IMR-90 (cell line): ENCODE measurements at regions not wholly inside any gene's neighbourhood (a gene's known extent, or its start where the extent isn't known, plus 50 kb on each side); places are given as distances from the start of the nearest gene placed in this dataset.

Source experiments
- ATAC-seq: fragments of 200-7000 bp; cut with Tn5 transposase; 2 replicates; pipeline ENCODE4 v1.9.1; 2020; ENCODE audit warnings: low read depth, mild to moderate bottlenecking, moderate library complexity
- BruUV-seq: library from RNA; stranded (reverse); fragments of 400-500 nt; replicated peaks from 2 replicates; lab custom pipeline; 2021; lab: Mats Ljungman, UMichigan
- CTCF ChIA-PET: fragments of 300-600 bp; formaldehyde crosslinking; extraction: SDS; loops from one replicate; lab custom pipeline; 2021; ENCODE audit warnings: antibody characterized with exemption; lab: Yijun Ruan, JAX
- POLR2A ChIA-PET: fragments of 300-600 bp; sonication (Branson Sonifier 250); formaldehyde crosslinking; loops from one replicate; lab custom pipeline; 2022; ENCODE audit warnings: antibody characterized with exemption; ENCODE audit not compliant: unreplicated experiment; lab: Charles Lee
- DNase-seq: peaks from one replicate; pipeline ENCODE4 v3.0.0; 2013
- H2AFZ ChIP-seq: replicated peaks from 2 replicates; pipeline ENCODE3; 2013; ENCODE audit warnings: low read length, mild to moderate bottlenecking; ENCODE audit not compliant: poor library complexity
- H2AK5ac ChIP-seq: 2 replicates; pipeline ENCODE4 v1.6.1; 2013; ENCODE audit warnings: low read depth, low read length, inconsistent platforms
- H2AK9ac ChIP-seq: replicated peaks from 2 replicates; pipeline ENCODE3; 2013; ENCODE audit warnings: mild to moderate bottlenecking, low read depth, low read length, moderate library complexity; ENCODE audit not compliant: poor library complexity
- H2BK120ac ChIP-seq: 2 replicates; pipeline ENCODE4 v1.6.1; 2013; ENCODE audit warnings: low read depth, low read length, inconsistent platforms
- H2BK15ac ChIP-seq: 3 replicates; pipeline ENCODE4 v1.6.1; 2013; ENCODE audit warnings: low read depth, low read length, inconsistent platforms
- H2BK20ac ChIP-seq: 2 replicates; pipeline ENCODE4 v1.6.1; 2013; ENCODE audit warnings: low read depth, mild to moderate bottlenecking, inconsistent platforms, low read length, moderate library complexity
- H2BK5ac ChIP-seq: 2 replicates; pipeline ENCODE4 v1.6.1; 2013; ENCODE audit warnings: mild to moderate bottlenecking, low read depth, low read length, inconsistent platforms; ENCODE audit not compliant: poor library complexity, severe bottlenecking
- H3K14ac ChIP-seq: replicated peaks from 2 replicates; pipeline ENCODE4 v1.6.1; 2013; ENCODE audit warnings: low read depth, low read length, inconsistent platforms
- H3K18ac ChIP-seq: 2 replicates; pipeline ENCODE4 v1.6.1; 2013; ENCODE audit warnings: low read depth, low read length, control low read depth
- H3K23ac ChIP-seq: 2 replicates; pipeline ENCODE4 v1.6.1; 2013; ENCODE audit warnings: low read depth, low read length, inconsistent platforms
- H3K27ac ChIP-seq: 2 replicates; pipeline ENCODE4 v1.5.1; 2013; ENCODE audit warnings: mild to moderate bottlenecking, control low read depth, low read length; ENCODE audit not compliant: insufficient read depth
- H3K27me3 ChIP-seq: 2 replicates; pipeline ENCODE4 v1.6.1; 2013; ENCODE audit warnings: low read length; ENCODE audit not compliant: control insufficient read depth, insufficient read depth
- H3K36me3 ChIP-seq: 2 replicates; pipeline ENCODE4 v1.6.1; 2013; ENCODE audit warnings: low read length, mixed read lengths; ENCODE audit not compliant: control insufficient read depth, insufficient read depth
- H3K4ac ChIP-seq: 2 replicates; pipeline ENCODE4 v1.6.1; 2013; ENCODE audit warnings: low read depth, low read length, inconsistent platforms
- H3K4me1 ChIP-seq: 2 replicates; pipeline ENCODE4 v1.6.1; 2013; ENCODE audit warnings: low read length, mixed read lengths; ENCODE audit not compliant: control insufficient read depth, insufficient read depth
- H3K4me2 ChIP-seq: 2 replicates; pipeline ENCODE4 v1.6.1; 2013; ENCODE audit warnings: low read depth, mild to moderate bottlenecking, control low read depth, low read length, moderate library complexity
- H3K4me3 ChIP-seq: 2 replicates; pipeline ENCODE4 v1.5.1; 2013; ENCODE audit warnings: low read depth, mild to moderate bottlenecking, control low read depth, low read length, moderate library complexity; ENCODE audit not compliant: insufficient read depth
- H3K56ac ChIP-seq: 2 replicates; pipeline ENCODE4 v1.6.1; 2013; ENCODE audit warnings: low read length, inconsistent platforms; ENCODE audit not compliant: insufficient read depth; ENCODE audit errors: extremely low read depth
- H3K79me1 ChIP-seq, 2 experiments: 2 replicates each; pipeline ENCODE4 v1.6.1; 2013; ENCODE audit warnings: low read length in 2 of 2, inconsistent platforms in 1 of 2, low read depth in 1 of 2
- H3K9ac ChIP-seq: 2 replicates; pipeline ENCODE4 v1.6.1; 2013; ENCODE audit warnings: low read depth, low read length, control low read depth
- H3K9me1 ChIP-seq: 2 replicates; pipeline ENCODE4 v1.6.1; 2013; ENCODE audit warnings: low read length, inconsistent platforms; ENCODE audit not compliant: insufficient read depth
- H3K9me3 ChIP-seq: 2 replicates; pipeline ENCODE4 v1.6.1; 2013; ENCODE audit warnings: low read length; ENCODE audit not compliant: control insufficient read depth, insufficient read depth
- H4K20me1 ChIP-seq: 2 replicates; pipeline ENCODE4 v1.6.1; 2013; ENCODE audit warnings: low read length, inconsistent platforms; ENCODE audit not compliant: insufficient read depth
- H4K5ac ChIP-seq: 2 replicates; pipeline ENCODE4 v1.6.1; 2013; ENCODE audit warnings: mild to moderate bottlenecking, low read depth, low read length, control low read depth
- H4K8ac ChIP-seq, 2 experiments: 2 replicates each; pipeline ENCODE4 v1.6.1; 2013; ENCODE audit warnings: low read depth in 2 of 2, low read length in 2 of 2, control low read depth in 1 of 2, inconsistent platforms in 1 of 2
- H4K91ac ChIP-seq: 2 replicates; pipeline ENCODE4 v1.6.1; 2013; ENCODE audit warnings: low read depth, low read length, inconsistent platforms; ENCODE audit not compliant: insufficient read depth
- BHLHE40 ChIP-seq: fragments of 150-350 bp; IDR thresholded peaks from 2 replicates; pipeline ENCODE4 v1.6.1; 2016; ENCODE audit warnings: mild to moderate bottlenecking, low read depth, low read length
- CEBPB ChIP-seq: IDR thresholded peaks from 2 replicates; pipeline ENCODE4 v1.6.1; 2012; ENCODE audit warnings: low read depth, low read length, improper control_type of control experiment
- CTCF ChIP-seq: conservative IDR thresholded peaks from 2 replicates; pipeline ENCODE4 v1.5.1; 2012; ENCODE audit warnings: mild to moderate bottlenecking, low read depth, low read length, improper control_type of control experiment
- ELK1 ChIP-seq: fragments of 150-350 bp; IDR thresholded peaks from 2 replicates; pipeline ENCODE4 v1.6.1; 2016; ENCODE audit warnings: low read depth, mild to moderate bottlenecking, low read length, moderate library complexity, borderline replicate concordance
- FOS ChIP-seq: fragments of 150-350 bp; IDR thresholded peaks from 2 replicates; pipeline ENCODE4 v1.6.1; 2016; ENCODE audit warnings: low read depth, low read length
- MAFK ChIP-seq: IDR thresholded peaks from 2 replicates; pipeline ENCODE4 v1.6.1; 2012; ENCODE audit warnings: low read depth, low read length, improper control_type of control experiment
- MAZ ChIP-seq: IDR thresholded peaks from 2 replicates; pipeline ENCODE4 v1.6.1; 2012; ENCODE audit warnings: low read depth, mild to moderate bottlenecking, low read length, improper control_type of control experiment, moderate library complexity, borderline replicate concordance
- MXI1 ChIP-seq: IDR thresholded peaks from 2 replicates; pipeline ENCODE4 v1.6.1; 2012; ENCODE audit warnings: low read depth, mild to moderate bottlenecking, low read length, moderate library complexity, borderline replicate concordance
- NFE2L2 ChIP-seq: fragments of 150-350 bp; IDR thresholded peaks from 2 replicates; pipeline ENCODE4 v1.6.1; 2016; ENCODE audit warnings: low read depth, mild to moderate bottlenecking, low read length
- POLR2A ChIP-seq: IDR thresholded peaks from 2 replicates; pipeline ENCODE4 v1.6.1; 2012; ENCODE audit warnings: mild to moderate bottlenecking, low read depth, low read length
- RAD21 ChIP-seq: IDR thresholded peaks from 2 replicates; pipeline ENCODE4 v1.6.1; 2012; ENCODE audit warnings: low read length, improper control_type of control experiment
- RCOR1 ChIP-seq: IDR thresholded peaks from 2 replicates; pipeline ENCODE4 v1.6.1; 2012; ENCODE audit warnings: mild to moderate bottlenecking, low read length, improper control_type of control experiment; ENCODE audit not compliant: insufficient replicate concordance
- RFX5 ChIP-seq: IDR thresholded peaks from 2 replicates; pipeline ENCODE4 v1.8.0; 2012; ENCODE audit warnings: low read depth, mild to moderate bottlenecking, low read length, moderate library complexity
- SMC3 ChIP-seq: fragments of 150-350 bp; IDR thresholded peaks from 2 replicates; pipeline ENCODE4 v1.6.1; 2016; ENCODE audit warnings: low read depth, mild to moderate bottlenecking, antibody characterized with exemption, low read length, moderate library complexity
- USF2 ChIP-seq: fragments of 150-350 bp; IDR thresholded peaks from 2 replicates; pipeline ENCODE4 v1.6.1; 2017; ENCODE audit warnings: mild to moderate bottlenecking, antibody characterized with exemption, low read length, low read depth
- WGBS, 2 experiments: methylation state at CpG; one replicate each; pipeline versions ENCODE4 v1.1.5 to v1.1.7; 2013; ENCODE audit warnings: missing lambda C conversion rate in 2 of 2; ENCODE audit not compliant: insufficient read length in 1 of 2; ENCODE audit errors: extremely low coverage in 2 of 2; 5-methylcytosine and 5-hydroxymethylcytosine counted together
- dilution Hi-C: fragments of 300-500 bp; cut with HindIII; formaldehyde crosslinking; loops from one replicate; pipeline ENCODE4 v1.14.3; 2018; ENCODE audit warnings: low sequenced_read_pairs; ENCODE audit not compliant: unreplicated experiment
- in situ Hi-C: fragments of 300-500 bp; cut with MboI; formaldehyde crosslinking; loops from 3 replicates; pipeline ENCODE4 v1.14.3; 2019; ENCODE audit warnings: low sequenced_read_pairs, inconsistent platforms, mixed read lengths
- intact Hi-C: fragments of 100-400 bp; cut with micrococcal nuclease; formaldehyde crosslinking; loops from 2 replicates; pipeline ENCODE4 v1.10.0; 2022

- H2BK15ac ChIP-seq, result no peak overlapping the region
- no peak overlapping the region for H4K8ac ChIP-seq
- no peaks in the 10 kb centered on the region for H3K9me3 ChIP-seq
- POLR2A ChIA-PET, result no interaction called here
- H2BK20ac ChIP-seq, result no peak overlapping the region
- H2AFZ ChIP-seq, result no peak overlapping the region
- H3K9me1 ChIP-seq, result no peaks in the 10 kb centered on the region
- no peak overlapping the region for H3K4me3 ChIP-seq
- TF ChIP-seq MAFK (no peak), SMC3 (no peak), FOS (no peak), POLR2A (no peak), RAD21 (no peak), RCOR1 (no peak), RFX5 (no peak), MXI1 (no peak), USF2 (no peak), CEBPB (no peak), NFE2L2 (no peak), BHLHE40 (no peak), MAZ (no peak), ELK1 (no peak), CTCF (no peak)
- H3K18ac ChIP-seq, result no peak overlapping the region
- H2BK5ac ChIP-seq, result no peak overlapping the region
- no peak overlapping the region for H3K14ac ChIP-seq
- no peaks in the 10 kb centered on the region for H3K27me3 ChIP-seq
- BruUV-seq, result no TSS peak
- H3K27ac ChIP-seq, result no peak overlapping the region
- no peak overlapping the region for H3K4me2 ChIP-seq
- DNase-seq (no peak), ATAC-seq (no peak)
- no peaks in the 10 kb centered on the region for H3K79me1 ChIP-seq
- no peak overlapping the region for H2AK9ac ChIP-seq
- no peak overlapping the region for H3K23ac ChIP-seq
- in situ Hi-C loops (no loop called here), dilution Hi-C loops (no loop called here), intact Hi-C loops (no loop called here)
- H2BK120ac ChIP-seq, result no peak overlapping the region
- no peaks in the 10 kb centered on the region for H4K20me1 ChIP-seq
- no CpG with 5 or more reads among the region's 3 CpGs for WGBS, 2 experiments
- H3K4me1 ChIP-seq, result no peaks in the 10 kb centered on the region
- no peak overlapping the region for H2AK5ac ChIP-seq
- H3K4ac ChIP-seq, result no peak overlapping the region
- CTCF ChIA-PET, result interaction anchor here (1.2 kb wide), 1 partner anchor 15 kb away, joined by 3 read pairs; no protein-coding TSS in a partner anchor
- H3K9ac ChIP-seq, result no peak overlapping the region
- H3K36me3 ChIP-seq, result no peaks in the 10 kb centered on the region
- no peak overlapping the region for H3K56ac ChIP-seq
- no peak overlapping the region for H4K91ac ChIP-seq
- H4K5ac ChIP-seq, result no peak overlapping the region
Observed at GRCh38 chr2:12183032-12183645, 436.7 kb downstream of the LPIN1 start.
